WERI-Rb-1 (cell line): ENCODE measurements at regions not wholly inside any gene's neighbourhood (a gene's known extent, or its start where the extent isn't known, plus 50 kb on each side); places are given as distances from the start of the nearest gene placed in this dataset.

Experiments
- DNase-seq: peaks from one replicate; pipeline ENCODE4 v3.0.0-alpha.2; 2020
- H3K27ac ChIP-seq: fragments of 250-450 bp; sonication (Bioruptor Pico); 2 replicates; pipeline ENCODE4 v1.5.1; 2020; ENCODE audit warnings: mild to moderate bottlenecking, moderate library complexity
- H3K27me3 ChIP-seq: fragments of 250-450 bp; sonication (Bioruptor Pico); 2 replicates; pipeline ENCODE4 v1.5.1; 2021; ENCODE audit warnings: mild to moderate bottlenecking, low read depth, moderate library complexity; ENCODE audit not compliant: insufficient read depth, severe bottlenecking
- H3K36me3 ChIP-seq: fragments of 250-450 bp; sonication (Bioruptor Pico); 2 replicates; pipeline ENCODE4 v1.5.1; 2020; ENCODE audit warnings: mild to moderate bottlenecking, moderate library complexity
- H3K4me3 ChIP-seq: 2 replicates; pipeline ENCODE4 v1.5.1; 2011; ENCODE audit warnings: low read depth, mild to moderate bottlenecking, control low read depth, low read length
- H3K9me3 ChIP-seq: fragments of 250-450 bp; sonication (Bioruptor Pico); 2 replicates; pipeline ENCODE4 v1.5.1; 2021; ENCODE audit warnings: mild to moderate bottlenecking, moderate library complexity; ENCODE audit not compliant: severe bottlenecking
- CTCF ChIP-seq: IDR thresholded peaks from 2 replicates; pipeline ENCODE4 v1.5.1; 2011; ENCODE audit warnings: low read depth, mild to moderate bottlenecking, control low read depth, inconsistent platforms, low read length

DNA sequence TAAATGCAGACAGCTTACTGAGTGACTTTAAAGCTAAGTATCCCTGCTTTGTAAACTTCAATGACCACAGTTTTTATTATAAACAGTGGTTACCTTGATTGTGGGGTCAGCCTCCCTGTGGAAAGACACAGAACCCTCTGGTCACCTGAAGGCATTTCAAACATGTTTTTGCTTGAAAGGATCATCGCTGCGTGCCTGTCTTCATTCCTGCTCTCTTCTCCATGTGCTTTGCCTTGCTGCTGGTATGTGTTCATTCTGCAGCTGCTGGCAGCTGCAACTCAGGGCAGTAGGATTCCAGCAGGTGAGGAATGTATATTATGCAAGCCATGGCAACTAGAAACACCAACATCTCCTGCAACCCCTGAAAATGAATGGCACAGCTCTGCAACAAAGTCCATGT is 81.0 kb upstream of the VAV3 start:
- TF ChIP-seq CTCF: no peak
- no peak for DNase-seq
- Histone ChIP-seq H3K27me3 (peaks cover 2% of the 10 kb centered on the region), H3K36me3 (no peaks in the 10 kb centered on the region), H3K27ac (no peak overlapping the region), H3K4me3 (no peak overlapping the region), H3K9me3 (no peaks in the 10 kb centered on the region)

- H3K36me3 ChIP-seq: no peaks in the 10 kb centered on the region
- H3K27me3 ChIP-seq: peaks cover 2% of the 10 kb centered on the region
- DNase-seq: no peak
- no peak overlapping the region for H3K4me3 ChIP-seq
- H3K9me3 ChIP-seq: no peaks in the 10 kb centered on the region
- no peak overlapping the region for H3K27ac ChIP-seq
- TF ChIP-seq CTCF: no peak
These were observed 80.5 kb upstream of the VAV3 start for GRCh38 chr1:108045460-108045859.

DNA sequence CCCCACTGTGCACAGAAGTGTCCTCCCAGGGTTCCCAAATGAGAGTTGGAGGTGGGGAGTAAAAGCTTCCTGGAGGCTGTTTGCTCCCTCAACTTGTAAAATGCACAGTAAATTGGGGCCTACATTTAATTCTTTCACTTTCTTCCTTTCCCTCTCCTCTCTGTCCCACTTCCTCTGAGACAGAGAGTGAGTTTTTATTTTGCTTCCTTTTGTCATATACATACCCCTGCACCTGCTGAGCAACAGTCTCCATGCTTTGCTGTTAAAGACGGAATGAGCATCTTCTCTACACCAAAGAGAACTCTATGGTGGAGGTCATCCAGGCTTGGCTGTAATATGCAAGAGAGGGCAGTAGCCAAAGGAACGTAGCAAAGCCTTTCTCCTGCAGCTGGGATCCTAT is 79.3 kb upstream of the VAV3 start:
- H3K27ac ChIP-seq: no peak overlapping the region
- no peaks in the 10 kb centered on the region for H3K36me3 ChIP-seq
- no peak for TF ChIP-seq CTCF
- H3K27me3 ChIP-seq: peaks cover 2% of the 10 kb centered on the region
- H3K9me3 ChIP-seq: no peaks in the 10 kb centered on the region
- DNase-seq: no peak
- no peak overlapping the region for H3K4me3 ChIP-seq

- no peak for DNase-seq
- no peaks in the 10 kb centered on the region for H3K9me3 ChIP-seq
- no peak for TF ChIP-seq CTCF
- no peaks in the 10 kb centered on the region for H3K36me3 ChIP-seq
- peaks cover 2% of the 10 kb centered on the region for H3K27me3 ChIP-seq
- no peak overlapping the region for H3K27ac ChIP-seq
- H3K4me3 ChIP-seq: no peak overlapping the region
These were observed 78.7 kb upstream of the VAV3 start for GRCh38 chr1:108043707-108044106.

- TF ChIP-seq CTCF: no peak
- Histone ChIP-seq H3K9me3 (no peaks in the 10 kb centered on the region), H3K27me3 (peaks cover 2% of the 10 kb centered on the region), H3K27ac (no peak overlapping the region), H3K36me3 (no peaks in the 10 kb centered on the region), H3K4me3 (no peak overlapping the region)
- DNase-seq: no peak
These were observed 77.6 kb upstream of the VAV3 start for GRCh38 chr1:108042610-108043009.

DNA sequence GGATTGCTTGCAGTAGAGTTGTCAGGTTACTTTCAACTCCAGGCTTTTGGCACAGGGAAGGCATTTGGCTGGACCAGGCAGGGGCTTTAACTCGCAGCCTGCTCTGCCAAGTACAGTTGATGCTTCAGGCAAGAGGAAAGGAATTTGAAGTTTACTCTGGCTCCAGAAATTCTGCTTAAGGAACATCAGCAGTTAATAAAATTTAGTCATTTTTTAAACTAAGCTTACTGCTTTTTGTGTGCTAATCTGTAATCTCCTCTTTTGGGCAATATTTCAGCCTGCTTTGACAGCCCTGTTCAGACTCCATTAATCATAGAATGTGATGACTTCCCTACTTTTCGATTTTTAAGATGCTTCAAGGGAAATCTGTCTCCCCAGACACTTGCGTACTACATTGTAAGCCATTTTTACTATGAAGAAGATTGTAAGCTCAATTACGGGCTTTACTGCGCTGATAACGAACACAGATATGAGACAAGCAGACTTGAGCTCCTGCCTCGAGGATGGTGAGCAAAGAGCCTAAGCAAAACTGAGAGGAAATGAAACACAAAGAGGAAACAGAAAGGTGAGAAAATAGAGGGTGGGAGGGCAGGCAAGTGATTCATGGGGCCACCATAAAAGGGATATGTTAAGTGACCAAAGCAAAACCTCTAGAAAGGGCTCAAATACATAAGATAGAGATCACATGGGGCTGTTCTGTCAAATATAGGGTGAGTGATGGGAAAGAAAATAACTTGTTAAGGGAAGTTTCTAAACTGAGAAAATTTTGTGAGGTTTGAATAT is 76.6 kb upstream of the VAV3 start:
- Histone ChIP-seq H3K27me3 (no peaks in the 10 kb centered on the region), H3K27ac (no peak overlapping the region), H3K9me3 (no peaks in the 10 kb centered on the region), H3K36me3 (no peaks in the 10 kb centered on the region), H3K4me3 (no peak overlapping the region)
- no peak for DNase-seq
- no peak for TF ChIP-seq CTCF
